Fibroblast of villous mesenchyme (primary cell): ENCODE measurements at regions not wholly inside any gene's neighbourhood (a gene's known extent, or its start where the extent isn't known, plus 50 kb on each side); places are given as distances from the start of the nearest gene placed in this dataset.

Experiments used
- DNase-seq: peaks from one replicate; pipeline ENCODE4 v3.0.0-alpha.2; 2010; ENCODE audit warnings: low read depth
- H3K4me3 ChIP-seq: 2 replicates; pipeline ENCODE4 v1.5.1; 2011; ENCODE audit warnings: low read depth, mild to moderate bottlenecking, low read length
- TF ChIP-seq, protein P1 (sequence below): IDR thresholded peaks from 2 replicates; pipeline ENCODE4 v1.5.1; 2012; ENCODE audit warnings: low read depth, mild to moderate bottlenecking, low read length; ENCODE audit not compliant: insufficient read depth

DNA sequence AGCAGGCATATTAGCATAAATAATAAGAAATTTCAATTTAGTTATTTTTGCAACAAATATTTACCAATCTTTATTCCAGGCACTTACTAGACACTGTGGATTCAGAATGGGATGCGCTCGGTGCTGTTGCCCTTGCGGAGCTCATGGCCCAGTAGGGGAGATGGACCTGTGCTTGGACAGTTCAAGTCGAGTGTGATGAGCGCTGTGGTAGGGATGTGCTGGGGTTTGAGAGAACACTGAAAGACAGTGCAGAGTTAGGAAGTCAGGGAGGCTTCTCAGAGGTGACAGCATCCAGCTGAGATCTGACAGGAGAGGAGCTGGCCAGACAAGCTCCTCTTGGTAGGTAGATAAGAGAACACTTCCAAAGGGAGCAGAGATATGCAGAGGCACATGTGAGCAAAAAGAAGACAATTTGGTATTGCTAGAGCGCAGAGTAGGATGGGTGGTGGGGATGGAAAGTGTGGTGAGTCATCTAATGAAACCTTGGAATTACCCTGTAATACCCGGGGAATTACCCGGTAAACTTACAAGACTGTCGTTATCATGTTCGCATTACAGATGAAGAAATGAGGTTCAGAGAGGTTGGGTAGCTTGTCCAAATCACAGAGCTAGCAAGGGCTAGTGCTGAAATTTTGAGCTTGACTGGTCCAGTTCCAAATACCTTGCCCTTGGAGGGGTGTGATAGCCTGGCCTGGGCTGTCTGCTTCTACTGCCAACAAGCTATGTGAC lies 298.1 kb upstream of the N4BP1 start:
- no peak for DNase-seq
- H3K4me3 ChIP-seq, result no peak overlapping the region
- TF ChIP-seq, protein P1, sequence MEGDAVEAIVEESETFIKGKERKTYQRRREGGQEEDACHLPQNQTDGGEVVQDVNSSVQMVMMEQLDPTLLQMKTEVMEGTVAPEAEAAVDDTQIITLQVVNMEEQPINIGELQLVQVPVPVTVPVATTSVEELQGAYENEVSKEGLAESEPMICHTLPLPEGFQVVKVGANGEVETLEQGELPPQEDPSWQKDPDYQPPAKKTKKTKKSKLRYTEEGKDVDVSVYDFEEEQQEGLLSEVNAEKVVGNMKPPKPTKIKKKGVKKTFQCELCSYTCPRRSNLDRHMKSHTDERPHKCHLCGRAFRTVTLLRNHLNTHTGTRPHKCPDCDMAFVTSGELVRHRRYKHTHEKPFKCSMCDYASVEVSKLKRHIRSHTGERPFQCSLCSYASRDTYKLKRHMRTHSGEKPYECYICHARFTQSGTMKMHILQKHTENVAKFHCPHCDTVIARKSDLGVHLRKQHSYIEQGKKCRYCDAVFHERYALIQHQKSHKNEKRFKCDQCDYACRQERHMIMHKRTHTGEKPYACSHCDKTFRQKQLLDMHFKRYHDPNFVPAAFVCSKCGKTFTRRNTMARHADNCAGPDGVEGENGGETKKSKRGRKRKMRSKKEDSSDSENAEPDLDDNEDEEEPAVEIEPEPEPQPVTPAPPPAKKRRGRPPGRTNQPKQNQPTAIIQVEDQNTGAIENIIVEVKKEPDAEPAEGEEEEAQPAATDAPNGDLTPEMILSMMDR, result no peak

- no peak overlapping the region for H3K4me3 ChIP-seq
- TF ChIP-seq, protein P1, result no peak
- DNase-seq, result no peak
Observed at GRCh38 chr16:48905632-48906505, 295.9 kb upstream of the N4BP1 start.

DNA sequence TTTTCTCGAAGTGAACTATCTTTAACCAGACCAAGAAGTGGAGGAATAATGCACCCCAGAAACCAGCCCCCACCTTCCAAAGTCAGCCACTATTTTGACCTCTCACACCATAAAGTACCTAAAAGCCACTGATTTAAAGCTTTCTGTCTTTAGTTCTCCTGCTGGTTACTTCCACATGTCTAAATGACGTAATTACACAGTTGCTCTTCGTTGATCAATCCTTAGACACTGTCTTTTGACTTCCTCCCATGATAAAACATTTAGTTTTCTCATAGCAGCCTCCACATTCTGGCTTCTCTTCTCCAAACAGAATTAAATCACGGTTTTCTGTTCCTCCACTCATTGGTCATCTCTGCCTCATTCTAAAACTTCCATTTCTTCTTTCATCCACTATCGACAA lies 294.4 kb upstream of the N4BP1 start:
- TF ChIP-seq, protein P1, result no peak
- no peak overlapping the region for H3K4me3 ChIP-seq
- no peak for DNase-seq

DNA sequence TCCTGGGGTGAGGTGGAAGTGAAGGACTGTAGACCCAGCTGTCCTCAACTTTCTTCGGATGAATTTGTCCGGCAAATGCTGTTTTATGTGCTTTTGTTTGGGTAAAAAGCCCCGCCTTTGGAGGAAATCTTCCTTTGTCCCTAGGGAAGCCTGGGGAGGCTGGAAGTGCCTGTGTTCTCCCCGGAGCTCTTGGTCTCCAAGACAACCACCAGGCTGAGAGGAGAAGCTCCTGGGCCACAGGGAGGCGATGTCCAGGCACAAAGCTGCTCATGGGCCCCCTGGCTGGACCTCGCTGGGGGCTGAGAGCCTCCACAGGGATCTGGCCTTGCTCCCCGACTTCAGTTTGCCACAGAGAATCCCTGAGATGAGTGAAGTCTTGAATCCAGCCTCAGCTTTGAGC lies 293.1 kb upstream of the N4BP1 start:
- H3K4me3 ChIP-seq, result no peak overlapping the region
- no peak for DNase-seq
- TF ChIP-seq, protein P1, result no peak

DNA sequence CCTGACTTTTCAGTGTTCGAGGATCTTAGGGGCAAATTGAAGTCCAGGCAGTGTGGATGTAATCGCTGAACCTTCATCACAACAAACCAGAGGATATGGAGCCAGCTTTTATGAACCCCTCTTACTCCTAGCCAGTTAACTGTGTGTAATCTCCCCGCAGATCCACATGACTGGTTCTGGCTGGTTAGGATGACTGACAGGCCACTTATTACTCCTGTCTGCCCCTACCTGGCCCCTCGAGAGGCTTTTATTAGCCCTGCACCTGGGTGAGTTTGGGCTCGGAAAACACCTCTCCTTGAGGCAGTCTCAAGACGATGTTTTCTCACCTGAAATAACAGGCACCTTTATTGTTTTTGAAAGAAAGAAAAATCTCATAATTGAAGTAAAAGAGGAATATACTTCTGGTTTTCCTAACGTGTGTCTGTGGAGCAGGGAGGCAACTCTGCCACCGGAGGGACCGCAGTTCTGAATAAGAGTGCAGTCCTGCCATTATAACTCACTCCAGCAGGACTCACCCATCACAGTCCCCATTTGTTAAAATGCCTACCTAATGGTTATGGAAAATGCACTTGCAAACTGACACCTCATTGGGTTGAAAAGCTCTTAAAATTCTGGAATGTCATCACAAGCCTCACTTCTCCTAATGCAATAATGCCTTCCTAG lies 291.9 kb upstream of the N4BP1 start:
- TF ChIP-seq, protein P1, result no peak
- no peak for DNase-seq
- no peak overlapping the region for H3K4me3 ChIP-seq

DNA sequence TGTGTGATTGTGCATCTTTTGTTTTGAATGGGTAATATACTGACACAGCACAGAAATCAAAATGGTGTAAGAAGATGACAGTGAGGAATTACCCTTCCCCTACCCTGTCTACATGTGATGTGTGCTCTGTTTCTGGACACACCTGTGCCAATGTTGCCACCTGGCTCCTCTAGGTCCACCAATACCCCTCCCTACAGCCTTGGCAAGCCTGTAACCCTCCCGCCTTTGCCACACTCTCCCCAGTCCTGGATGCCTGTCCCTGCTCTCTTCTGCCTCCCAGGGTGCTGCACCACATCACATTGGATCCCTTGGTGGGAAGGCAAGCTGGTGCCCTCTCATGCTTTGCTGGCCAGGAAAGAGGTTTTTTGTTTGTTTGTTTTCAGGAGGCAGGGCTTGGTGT lies 289.5 kb upstream of the N4BP1 start:
- no peak overlapping the region for H3K4me3 ChIP-seq
- TF ChIP-seq, protein P1, result no peak
- no peak for DNase-seq
